ENCODE measurements at regions not wholly inside any gene's neighbourhood (a gene's known extent, or its start where the extent isn't known, plus 50 kb on each side); places are given as distances from the start of the nearest gene placed in this dataset.
A peak's percentile ranks its signal among the peaks of the same experiment; 100 is the strongest.
"Not testable (repeated sequence)": the region's sequence is repeated elsewhere in the genome, so short reads cannot be mapped to it uniquely, and the experiment has no call there.

DNA sequence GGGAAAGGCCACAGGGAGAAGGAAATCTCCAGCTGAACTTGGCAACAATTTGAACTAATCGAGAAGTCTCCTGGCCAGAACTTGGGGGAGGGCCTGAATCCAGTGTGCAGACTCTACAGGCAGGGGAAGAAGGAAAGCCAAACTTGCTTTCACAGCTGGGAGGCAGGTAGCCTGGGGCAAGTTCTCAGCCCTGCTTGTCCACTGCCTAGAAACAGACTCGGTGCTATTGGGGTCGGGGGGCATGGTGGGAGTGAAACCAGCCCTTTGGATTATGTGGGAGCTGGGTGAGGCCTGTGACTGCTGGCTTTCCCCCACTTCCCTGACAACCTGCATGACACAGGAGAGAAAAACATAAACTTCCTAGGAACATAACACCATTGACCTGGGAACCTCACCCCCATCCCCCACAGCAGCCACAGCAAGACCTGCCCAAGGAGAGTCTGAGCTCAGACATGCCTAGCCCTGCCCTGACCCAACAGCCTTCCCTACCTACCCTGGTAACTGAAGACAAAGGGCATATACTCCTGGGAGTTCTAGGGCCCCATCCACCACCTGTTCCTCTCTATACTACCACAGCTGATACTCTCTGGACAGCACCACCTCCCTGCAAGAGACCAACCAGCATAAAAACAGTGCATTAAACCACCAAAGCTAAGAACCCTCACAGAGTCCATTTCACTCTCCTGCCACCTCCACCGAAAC, 103.7 kb upstream of the MNS1 start:
- peak in 1 of 2 experiments; percentile 36 for DNase-seq

DNA sequence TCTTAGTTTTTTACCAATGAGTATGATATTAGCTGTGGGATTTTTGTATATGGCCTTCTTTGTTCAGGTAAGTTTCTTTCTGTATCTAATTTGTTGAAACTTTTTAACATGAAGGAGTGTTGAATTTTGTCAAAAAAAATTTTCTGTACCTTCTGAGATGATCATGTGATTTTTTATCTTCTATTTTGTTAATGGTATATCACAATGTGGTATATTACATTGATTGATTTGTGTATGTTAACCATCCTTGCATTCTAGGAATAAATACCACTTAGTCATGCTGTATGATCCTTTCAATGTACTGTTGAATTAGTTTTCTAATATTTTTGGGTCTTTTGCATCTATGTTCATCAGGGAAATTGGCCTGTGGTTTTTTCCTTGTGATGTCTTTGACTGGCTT, 92.5 kb upstream of the MNS1 start:
- DNase-seq, result no peak

DNA sequence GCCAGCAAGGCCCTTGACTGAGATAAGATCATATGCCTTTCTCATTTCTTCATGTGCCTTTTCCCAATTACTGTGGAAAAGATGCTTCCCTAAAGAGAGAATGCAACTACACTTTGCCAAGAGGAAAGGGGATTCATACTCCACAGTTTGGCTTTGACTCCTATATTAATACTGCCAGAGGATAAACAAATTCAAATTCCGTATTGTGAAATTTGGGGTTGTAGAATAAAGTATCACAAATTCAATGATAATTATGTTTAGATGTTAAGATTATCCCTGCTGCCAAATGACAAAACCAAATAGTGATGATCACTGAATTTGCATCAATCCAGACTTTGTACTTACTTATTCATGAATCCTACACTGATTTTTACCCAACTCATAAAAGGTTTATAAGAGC, 88.5 kb upstream of the MNS1 start:
- no peak for DNase-seq

DNA sequence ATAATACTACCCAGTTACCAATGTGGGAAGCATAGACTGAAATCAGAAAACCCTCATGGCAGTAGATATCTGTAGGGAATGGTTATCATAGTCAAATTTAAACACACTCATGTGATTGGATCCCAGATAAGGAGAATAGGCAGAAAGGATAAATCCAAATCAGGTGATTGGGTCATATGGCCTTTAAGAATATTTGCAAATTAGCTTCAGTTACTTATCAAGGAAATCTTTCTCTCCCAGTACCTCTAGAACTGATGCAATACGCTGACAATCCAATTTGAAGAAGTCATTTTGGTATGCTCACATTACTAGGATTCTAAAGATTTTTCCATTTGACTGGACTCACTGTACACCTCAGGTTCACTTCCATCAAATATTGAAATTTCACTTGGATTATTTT, 87.7 kb upstream of the MNS1 start:
- DNase-seq, result no peak

DNA sequence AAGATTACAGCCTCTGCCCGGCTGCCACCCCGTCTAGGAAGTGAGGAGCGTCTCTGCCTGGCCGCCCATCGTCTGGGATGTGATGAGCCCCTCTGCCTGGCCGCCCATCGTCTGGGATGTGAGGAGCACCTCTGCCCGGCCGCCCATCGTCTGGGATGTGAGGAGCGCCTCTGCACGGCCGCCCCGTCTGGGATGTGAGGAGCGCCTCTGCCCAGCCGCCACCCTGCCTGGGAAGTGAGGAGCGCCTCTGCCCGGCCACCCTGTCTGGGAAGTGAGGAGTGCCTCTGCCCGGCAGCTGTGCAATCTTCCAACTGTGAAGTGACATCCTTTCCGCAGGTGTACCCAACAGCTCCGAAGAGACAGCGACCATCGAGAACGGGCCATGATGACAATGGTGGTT, 75.6 kb upstream of the MNS1 start:
- DNase-seq, result not testable (repeated sequence)

DNA sequence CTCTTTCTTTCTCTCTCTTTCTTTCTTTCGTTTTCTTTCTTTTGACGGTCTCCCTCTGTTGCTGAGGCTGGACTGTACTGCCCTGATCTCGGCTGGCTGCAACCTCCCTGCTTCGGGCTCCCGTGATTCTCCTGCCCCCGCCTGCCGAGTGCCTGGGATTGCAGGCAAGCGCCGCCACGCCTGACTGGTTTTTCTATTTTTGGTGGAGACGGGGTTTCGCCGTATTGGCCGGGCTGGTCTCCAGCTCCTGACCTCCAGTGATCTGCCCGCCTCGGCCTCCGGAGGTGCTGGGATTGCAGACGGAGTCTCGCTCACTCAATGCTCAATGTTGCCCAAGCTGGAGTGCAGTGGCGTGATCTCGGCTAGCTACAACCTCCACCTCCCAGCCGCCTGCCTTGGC, 75.2 kb upstream of the MNS1 start:
- DNase-seq, result not testable (repeated sequence)

DNA sequence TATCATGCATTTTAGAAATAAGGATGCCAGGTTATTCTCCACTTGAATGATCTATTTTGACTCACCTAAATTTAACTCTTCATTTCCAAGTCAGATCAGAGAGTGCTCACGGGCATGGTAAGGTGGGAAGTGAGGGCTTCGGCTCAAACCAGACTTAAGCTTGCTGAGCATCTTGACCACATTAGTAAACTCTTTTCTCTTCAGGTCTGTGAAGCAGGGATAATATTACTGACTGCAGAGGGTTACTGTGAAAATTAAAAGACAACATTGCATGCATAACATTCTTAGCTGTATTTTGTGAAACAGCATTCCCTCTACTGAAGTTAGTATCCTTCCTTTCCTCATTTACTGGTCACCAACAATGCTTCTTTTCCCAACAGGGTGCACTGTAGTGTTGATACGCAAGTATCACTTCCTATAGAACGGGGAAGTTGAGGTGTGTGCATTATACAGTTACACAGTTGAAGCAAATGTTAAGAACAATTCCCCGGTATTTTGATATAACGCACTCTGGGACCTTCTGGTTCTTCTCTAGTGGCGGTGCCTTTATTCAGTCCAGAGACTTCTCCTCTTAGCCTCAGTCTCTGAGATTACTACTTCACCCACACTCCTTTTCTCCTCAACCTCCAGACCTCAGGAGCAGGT, 74.1 kb upstream of the MNS1 start:
- no peak for DNase-seq

DNA sequence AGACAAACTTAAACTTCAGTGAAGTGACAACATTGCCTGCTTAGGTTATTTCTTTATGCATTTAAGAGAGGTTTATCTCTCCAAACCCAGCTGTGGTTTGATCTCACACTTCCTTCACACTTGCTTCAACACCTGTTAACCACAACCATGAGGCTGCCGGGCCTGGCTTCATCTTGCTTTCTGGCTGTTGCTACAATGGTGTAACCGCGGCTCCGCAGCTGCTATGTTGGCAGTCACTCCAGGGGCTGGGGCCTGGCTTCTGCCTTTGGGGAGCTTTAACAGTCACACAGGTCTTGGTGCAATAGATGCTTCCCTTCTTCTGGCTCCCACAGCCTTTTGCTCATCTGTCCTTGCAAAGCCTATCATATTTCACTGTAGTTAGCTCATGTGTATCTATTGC, 72.9 kb upstream of the MNS1 start:
- DNase-seq, result peak in 1 of 2 experiments; percentile 14

DNA sequence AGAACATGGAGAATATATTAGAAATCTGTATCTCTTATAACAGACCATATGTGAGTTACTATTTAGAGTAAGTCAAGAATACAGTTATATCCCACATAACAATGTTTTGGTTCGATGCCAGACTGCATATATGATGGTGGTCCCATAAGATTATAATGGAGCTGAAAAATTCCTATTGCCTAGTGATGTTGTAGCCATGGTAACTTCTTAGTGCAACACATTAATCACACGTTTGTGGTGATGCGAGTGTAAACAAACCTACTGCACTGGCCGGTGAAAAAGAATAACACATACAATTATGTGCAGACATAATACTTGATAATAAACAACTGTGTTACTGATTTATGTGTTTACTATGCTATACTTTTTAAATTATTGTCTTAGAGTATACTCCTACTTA, 69.8 kb upstream of the MNS1 start:
- DNase-seq, result no peak

DNA sequence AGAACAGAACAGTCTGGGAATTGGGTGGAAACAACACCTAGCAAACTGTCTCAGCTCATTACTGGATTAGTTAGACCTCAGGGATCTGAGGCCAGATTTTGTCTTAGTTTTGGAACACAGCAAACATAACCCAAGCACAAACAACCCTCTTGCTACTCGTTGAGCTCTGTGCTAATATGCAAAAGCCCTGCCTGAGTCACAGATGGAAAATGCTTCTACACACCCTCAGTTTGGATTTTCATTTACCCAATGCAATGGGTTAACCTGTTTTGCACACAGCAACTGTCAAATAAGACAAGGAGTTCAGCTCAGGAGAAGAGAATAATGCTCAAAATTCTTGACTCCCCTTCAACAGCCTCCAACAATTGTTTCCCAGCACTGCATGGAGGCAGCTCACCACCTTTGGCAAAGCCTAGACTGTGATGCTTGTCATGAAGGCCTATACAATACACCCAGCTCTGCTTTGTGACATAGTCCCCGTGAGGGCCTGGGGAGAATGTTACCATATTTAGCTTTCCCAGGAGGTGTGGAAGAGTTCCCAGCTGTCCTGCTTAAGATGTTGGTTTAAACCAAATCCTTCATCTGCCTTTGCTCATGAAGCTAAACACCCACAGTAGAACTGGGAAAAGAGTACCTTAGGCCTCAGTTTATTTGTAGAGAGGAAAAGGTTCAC, 68.9 kb upstream of the MNS1 start:
- peak in 1 of 2 experiments; percentile 43 for DNase-seq

DNA sequence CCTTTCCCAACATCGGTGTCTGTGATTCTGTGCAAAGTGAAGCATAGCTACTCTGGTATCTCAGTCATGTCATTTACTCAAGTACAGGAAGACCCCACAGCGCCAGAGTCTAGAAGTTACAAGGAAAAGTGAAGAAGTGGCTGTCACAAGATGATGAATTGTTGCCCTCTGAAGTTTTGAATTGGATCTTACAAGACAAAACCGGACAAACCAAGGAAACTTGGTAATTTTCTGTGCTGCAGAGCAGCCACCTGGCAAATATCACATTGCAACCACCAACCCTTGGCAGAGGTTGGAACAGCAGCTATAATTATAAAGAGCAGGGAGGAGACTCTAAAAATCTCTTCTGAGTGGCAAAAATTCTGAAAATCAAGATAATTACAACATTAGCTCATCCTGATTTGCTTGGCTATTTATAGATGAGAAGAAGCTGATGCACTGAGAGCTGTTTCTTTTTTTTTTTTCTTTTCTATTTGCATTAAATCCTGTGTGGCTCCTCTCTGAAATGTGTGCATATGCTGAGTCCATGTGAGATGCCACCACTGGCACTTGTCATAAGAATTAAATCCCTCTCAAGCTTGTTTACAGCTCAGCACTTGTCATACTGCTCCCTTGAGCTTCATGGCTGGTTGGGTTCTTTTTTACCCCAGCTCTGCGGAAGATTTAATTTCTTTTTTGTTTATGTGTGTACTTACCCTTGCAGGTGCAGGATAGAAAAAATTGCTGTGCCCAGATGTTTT, 68.0 kb upstream of the MNS1 start:
- DNase-seq, result peak; percentile 65 to 88

DNA sequence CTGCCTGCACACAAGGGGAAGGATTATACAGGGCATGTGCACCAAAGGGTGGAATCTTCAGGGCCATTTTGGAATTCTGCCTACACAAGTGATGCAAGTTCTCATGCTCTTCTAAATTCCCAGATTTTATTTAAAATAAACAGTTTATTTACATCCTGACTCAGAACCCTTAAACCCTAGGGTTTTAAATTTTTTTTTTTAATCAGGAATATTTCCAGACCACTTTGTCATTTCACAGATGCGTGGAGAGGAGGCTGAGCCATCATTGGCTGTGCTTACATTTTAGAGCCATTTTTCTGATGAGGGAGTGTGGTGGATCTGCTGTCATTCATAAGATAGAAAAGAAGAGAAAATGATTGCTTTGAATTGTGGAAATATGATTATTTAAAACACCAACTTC, 65.2 kb upstream of the MNS1 start:
- no peak for DNase-seq

DNA sequence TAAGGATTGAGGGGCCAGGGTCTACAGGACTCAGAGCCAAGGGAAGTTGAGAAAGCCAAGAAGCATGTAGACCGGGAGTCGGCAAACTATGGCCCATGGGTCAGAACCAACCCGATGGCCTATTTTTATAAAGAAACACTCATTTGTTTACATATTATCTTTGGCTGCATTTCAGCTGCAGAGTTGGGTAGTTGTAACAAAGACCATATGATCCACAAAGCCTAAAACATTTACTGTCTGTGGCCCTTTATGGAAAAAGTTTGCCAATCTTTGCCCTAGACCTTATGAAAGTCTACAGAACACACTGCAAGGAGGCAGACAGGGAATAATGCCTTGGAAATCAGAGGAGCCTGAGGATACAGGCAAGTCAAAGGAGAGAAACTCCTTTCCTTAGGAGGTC, 63.2 kb upstream of the MNS1 start:
- no peak for DNase-seq

DNA sequence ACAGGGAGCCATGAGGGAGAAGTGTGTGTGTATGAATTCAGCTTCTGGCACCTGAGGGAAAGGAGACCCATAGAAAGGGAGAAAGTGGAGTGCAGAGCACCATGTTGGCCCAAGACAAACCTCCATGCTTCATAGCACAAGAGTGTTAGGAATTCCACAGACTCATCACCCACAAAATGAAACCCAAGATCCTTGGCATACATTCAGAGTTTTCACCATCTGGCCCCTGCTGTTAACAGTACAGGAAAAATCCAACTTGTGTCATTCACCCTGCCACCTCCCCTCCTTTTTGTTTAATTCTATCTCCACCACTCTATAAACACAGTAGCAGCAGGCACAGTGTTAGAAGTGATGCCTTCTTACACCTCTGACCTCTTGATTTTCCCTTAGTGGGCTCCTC, 60.0 kb upstream of the MNS1 start:
- DNase-seq, result peak; percentile 84 to 95

DNA sequence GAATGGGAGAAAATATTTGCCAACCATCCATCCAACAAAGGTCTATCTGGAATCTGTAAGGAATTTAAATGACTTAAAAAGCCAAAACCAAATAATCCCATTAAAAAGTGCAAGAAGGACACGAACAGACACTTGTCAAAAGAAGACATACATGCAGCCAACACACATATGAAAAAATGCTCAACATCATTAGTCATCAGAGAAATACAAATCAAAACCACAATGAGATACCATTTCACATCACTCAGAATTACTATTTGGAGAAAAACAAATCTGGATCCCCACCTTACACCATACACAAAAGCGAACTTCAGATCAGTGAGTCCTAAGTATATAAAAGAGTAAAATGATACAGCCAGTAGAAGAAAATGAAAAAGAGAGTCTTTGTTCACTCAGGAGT, 58.6 kb upstream of the MNS1 start:
- DNase-seq, result no peak

DNA sequence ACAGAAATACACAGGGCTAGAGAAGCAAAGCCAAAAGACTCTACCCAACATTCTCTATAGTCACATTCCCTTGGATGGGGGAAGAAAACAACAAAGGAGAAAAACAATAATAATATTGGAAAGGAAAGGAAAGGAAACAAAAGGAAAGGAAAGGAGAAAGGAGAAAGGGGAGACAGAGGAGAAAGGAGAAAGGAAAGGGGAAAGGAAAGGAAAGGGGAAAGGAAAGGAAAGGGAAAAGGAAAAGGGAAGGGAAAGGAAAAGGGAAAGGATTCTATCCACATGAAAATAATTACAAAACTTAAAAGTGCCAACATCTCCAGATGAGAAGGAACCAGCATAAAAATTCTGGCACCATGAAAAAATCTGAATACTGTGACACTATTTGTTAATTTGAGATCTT, 54.1 kb upstream of the MNS1 start:
- DNase-seq, result no peak
